ENCODE measurements at regions not wholly inside any gene's neighbourhood (a gene's known extent, or its start where the extent isn't known, plus 50 kb on each side); places are given as distances from the start of the nearest gene placed in this dataset.

GRCh38 chr7:41590986-41591385, 111.9 kb downstream of the INHBA start:
- ATAC-seq, result no peak
- H3K36me3 Mint-ChIP-seq (ENCODE audit: insufficient read depth), result no peaks in the 10 kb centered on the region
- DNase-seq, result no peak
- H3K4me3 Mint-ChIP-seq, result no peak overlapping the region
- H3K9me3 Mint-ChIP-seq, result peaks cover 18% of the 10 kb centered on the region
- no peaks in the 10 kb centered on the region for H3K4me1 Mint-ChIP-seq (ENCODE audit: low read depth)
- H3K27me3 Mint-ChIP-seq (ENCODE audit: low read depth), result no peaks in the 10 kb centered on the region

GRCh38 chr7:41588341-41588740, 114.5 kb downstream of the INHBA start:
- ATAC-seq (no peak), DNase-seq (no peak)
- H3K9me3 Mint-ChIP-seq, result peaks cover 8% of the 10 kb centered on the region
- H3K27me3 Mint-ChIP-seq (ENCODE audit: low read depth), result no peaks in the 10 kb centered on the region
- H3K4me3 Mint-ChIP-seq, result no peak overlapping the region
- H3K4me1 Mint-ChIP-seq (ENCODE audit: low read depth), result no peaks in the 10 kb centered on the region
- no peaks in the 10 kb centered on the region for H3K36me3 Mint-ChIP-seq (ENCODE audit: insufficient read depth)

- no peak for ATAC-seq
- Mint-ChIP-seq H3K4me3 (no peak overlapping the region), H3K36me3 (ENCODE audit: insufficient read depth) (no peaks in the 10 kb centered on the region), H3K9me3 (peaks cover 8% of the 10 kb centered on the region), H3K27me3 (ENCODE audit: low read depth) (no peaks in the 10 kb centered on the region), H3K4me1 (ENCODE audit: low read depth) (no peaks in the 10 kb centered on the region)
- DNase-seq, result no peak
These were observed 115.8 kb downstream of the INHBA start for GRCh38 chr7:41586931-41587640.

- Mint-ChIP-seq H3K9me3 (peaks cover 10% of the 10 kb centered on the region), H3K27me3 (ENCODE audit: low read depth) (no peaks in the 10 kb centered on the region), H3K4me3 (no peak overlapping the region), H3K4me1 (ENCODE audit: low read depth) (no peaks in the 10 kb centered on the region), H3K36me3 (ENCODE audit: insufficient read depth) (no peaks in the 10 kb centered on the region)
- DNase-seq (no peak), ATAC-seq (no peak)
These were observed 118.1 kb downstream of the INHBA start for GRCh38 chr7:41584746-41585145.

DNA sequence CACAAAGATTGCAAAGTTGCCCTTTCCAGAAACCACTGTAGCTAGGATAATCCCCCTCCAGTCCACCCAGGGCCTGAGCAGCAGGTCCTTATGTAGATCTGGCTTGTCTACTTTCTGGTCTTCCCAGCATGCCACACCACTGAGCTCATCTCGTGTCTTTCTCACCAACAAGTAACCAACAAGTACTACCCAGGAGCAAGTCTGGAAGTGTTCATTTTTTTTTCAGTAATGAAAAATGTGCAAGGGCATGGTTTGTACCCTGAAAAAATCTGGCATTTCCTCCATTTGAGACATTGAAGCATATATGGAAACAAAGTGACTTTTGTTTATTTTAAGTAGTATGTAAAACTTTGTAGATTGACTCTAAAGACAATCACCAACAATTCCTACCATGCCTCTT, 120.8 kb downstream of the INHBA start:
- Mint-ChIP-seq H3K36me3 (ENCODE audit: insufficient read depth) (no peaks in the 10 kb centered on the region), H3K27me3 (ENCODE audit: low read depth) (no peaks in the 10 kb centered on the region), H3K4me3 (no peak overlapping the region), H3K9me3 (peaks cover 10% of the 10 kb centered on the region), H3K4me1 (ENCODE audit: low read depth) (no peaks in the 10 kb centered on the region)
- ATAC-seq (no peak), DNase-seq (no peak)

- no peaks in the 10 kb centered on the region for H3K36me3 Mint-ChIP-seq (ENCODE audit: insufficient read depth)
- H3K4me3 Mint-ChIP-seq, result no peak overlapping the region
- H3K27me3 Mint-ChIP-seq (ENCODE audit: low read depth), result no peaks in the 10 kb centered on the region
- no peaks in the 10 kb centered on the region for H3K4me1 Mint-ChIP-seq (ENCODE audit: low read depth)
- DNase-seq, result no peak
- no peak for ATAC-seq
- H3K9me3 Mint-ChIP-seq, result peaks cover 10% of the 10 kb centered on the region
These were observed 121.8 kb downstream of the INHBA start for GRCh38 chr7:41581041-41581440.

GRCh38 chr7:41579961-41580935, 122.6 kb downstream of the INHBA start:
- no peaks in the 10 kb centered on the region for H3K4me1 Mint-ChIP-seq (ENCODE audit: low read depth)
- no peak for DNase-seq
- no peak overlapping the region for H3K4me3 Mint-ChIP-seq
- no peak for ATAC-seq
- H3K27me3 Mint-ChIP-seq (ENCODE audit: low read depth), result no peaks in the 10 kb centered on the region
- H3K36me3 Mint-ChIP-seq (ENCODE audit: insufficient read depth), result no peaks in the 10 kb centered on the region
- H3K9me3 Mint-ChIP-seq, result peaks cover 10% of the 10 kb centered on the region

- Mint-ChIP-seq H3K36me3 (ENCODE audit: insufficient read depth) (no peaks in the 10 kb centered on the region), H3K9me3 (peaks cover 10% of the 10 kb centered on the region), H3K4me1 (ENCODE audit: low read depth) (no peaks in the 10 kb centered on the region), H3K27me3 (ENCODE audit: low read depth) (no peaks in the 10 kb centered on the region), H3K4me3 (no peak overlapping the region)
- ATAC-seq (no peak), DNase-seq (no peak)
These were observed 124.2 kb downstream of the INHBA start for GRCh38 chr7:41578700-41579099.

DNA sequence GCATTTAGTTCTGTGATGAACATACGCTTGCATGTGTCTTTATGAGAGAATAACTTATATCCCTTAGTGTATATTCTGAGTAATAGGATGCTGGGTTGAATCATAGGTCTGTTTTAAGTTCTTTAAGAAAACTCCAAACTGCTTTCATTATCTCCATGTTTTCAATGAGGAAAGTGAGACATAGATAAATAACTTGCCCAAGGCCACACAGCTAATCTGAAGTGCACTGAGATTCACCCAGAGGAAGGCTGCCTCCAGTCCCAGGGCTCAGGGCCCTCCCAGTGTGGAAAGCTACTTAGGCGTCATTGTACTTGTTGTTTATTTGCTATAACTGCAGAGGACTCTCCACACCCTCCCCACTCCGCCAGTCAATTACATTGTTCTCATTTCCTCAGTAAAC, 126.7 kb downstream of the INHBA start:
- ATAC-seq (no peak), DNase-seq (no peak)
- no peak overlapping the region for H3K4me3 Mint-ChIP-seq
- H3K36me3 Mint-ChIP-seq (ENCODE audit: insufficient read depth), result no peaks in the 10 kb centered on the region
- no peaks in the 10 kb centered on the region for H3K4me1 Mint-ChIP-seq (ENCODE audit: low read depth)
- no peaks in the 10 kb centered on the region for H3K27me3 Mint-ChIP-seq (ENCODE audit: low read depth)
- no peaks in the 10 kb centered on the region for H3K9me3 Mint-ChIP-seq

GRCh38 chr7:41574377-41574776, 128.5 kb downstream of the INHBA start:
- H3K27me3 Mint-ChIP-seq (ENCODE audit: low read depth), result no peaks in the 10 kb centered on the region
- H3K4me1 Mint-ChIP-seq (ENCODE audit: low read depth), result no peaks in the 10 kb centered on the region
- no peak overlapping the region for H3K4me3 Mint-ChIP-seq
- H3K36me3 Mint-ChIP-seq (ENCODE audit: insufficient read depth), result no peaks in the 10 kb centered on the region
- ATAC-seq (no peak), DNase-seq (no peak)
- H3K9me3 Mint-ChIP-seq, result peaks cover under 1% of the 10 kb centered on the region

GRCh38 chr7:41573862-41574261, 129.0 kb downstream of the INHBA start:
- no peak for DNase-seq
- H3K9me3 Mint-ChIP-seq, result peaks cover 5% of the 10 kb centered on the region
- no peaks in the 10 kb centered on the region for H3K36me3 Mint-ChIP-seq (ENCODE audit: insufficient read depth)
- H3K4me1 Mint-ChIP-seq (ENCODE audit: low read depth), result no peaks in the 10 kb centered on the region
- no peaks in the 10 kb centered on the region for H3K27me3 Mint-ChIP-seq (ENCODE audit: low read depth)
- no peak overlapping the region for H3K4me3 Mint-ChIP-seq
- ATAC-seq, result no peak

GRCh38 chr7:41573443-41573842, 129.4 kb downstream of the INHBA start:
- no peaks in the 10 kb centered on the region for H3K4me1 Mint-ChIP-seq (ENCODE audit: low read depth)
- H3K27me3 Mint-ChIP-seq (ENCODE audit: low read depth), result no peaks in the 10 kb centered on the region
- no peak overlapping the region for H3K4me3 Mint-ChIP-seq
- peaks cover 5% of the 10 kb centered on the region for H3K9me3 Mint-ChIP-seq
- no peak for ATAC-seq
- no peaks in the 10 kb centered on the region for H3K36me3 Mint-ChIP-seq (ENCODE audit: insufficient read depth)
- DNase-seq, result no peak

DNA sequence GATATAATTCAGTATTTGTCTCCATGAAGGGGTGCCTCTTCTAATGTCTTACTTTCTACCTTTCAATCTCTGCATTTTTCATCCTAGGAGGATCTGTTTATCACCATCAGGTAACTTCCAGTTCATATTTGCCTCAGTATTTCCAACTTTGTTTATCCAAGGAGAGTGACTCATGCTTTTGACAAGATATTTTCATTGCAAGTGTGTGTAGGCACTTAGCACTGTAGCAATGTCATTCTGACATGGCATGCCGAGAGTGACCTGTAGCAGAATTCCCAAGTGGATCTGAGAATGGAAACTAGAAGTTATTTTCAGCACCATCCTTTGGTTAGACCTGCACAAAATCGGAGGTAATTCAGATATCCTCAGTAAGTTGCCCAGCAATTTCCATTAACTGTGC, 129.9 kb downstream of the INHBA start:
- Mint-ChIP-seq H3K4me3 (no peak overlapping the region), H3K27me3 (ENCODE audit: low read depth) (no peaks in the 10 kb centered on the region), H3K36me3 (ENCODE audit: insufficient read depth) (no peaks in the 10 kb centered on the region), H3K9me3 (peaks cover 5% of the 10 kb centered on the region), H3K4me1 (ENCODE audit: low read depth) (no peaks in the 10 kb centered on the region)
- DNase-seq (no peak), ATAC-seq (no peak)

GRCh38 chr7:41571573-41571972, 131.3 kb downstream of the INHBA start:
- no peaks in the 10 kb centered on the region for H3K4me1 Mint-ChIP-seq (ENCODE audit: low read depth)

GRCh38 chr7:41570766-41571165, 132.1 kb downstream of the INHBA start:
- Mint-ChIP-seq H3K4me3 (no peak overlapping the region), H3K4me1 (ENCODE audit: low read depth) (no peaks in the 10 kb centered on the region), H3K9me3 (peaks cover 5% of the 10 kb centered on the region), H3K27me3 (ENCODE audit: low read depth) (no peaks in the 10 kb centered on the region), H3K36me3 (ENCODE audit: insufficient read depth) (no peaks in the 10 kb centered on the region)
- DNase-seq (no peak), ATAC-seq (no peak)

More at GRCh38 chr7:41571573-41571972, 131.3 kb downstream of the INHBA start:
- Mint-ChIP-seq H3K27me3 (ENCODE audit: low read depth) (no peaks in the 10 kb centered on the region), H3K4me3 (no peak overlapping the region), H3K9me3 (peaks cover 5% of the 10 kb centered on the region), H3K36me3 (ENCODE audit: insufficient read depth) (no peaks in the 10 kb centered on the region)
- DNase-seq (no peak), ATAC-seq (no peak)

All from activated T-cell treated with anti-CD3 and anti-CD28 coated beads, Interleukin-2, amount 50 U/mL, for 4 hours (primary cell).